B cell (primary cell): ENCODE measurements at regions not wholly inside any gene's neighbourhood (a gene's known extent, or its start where the extent isn't known, plus 50 kb on each side); places are given as distances from the start of the nearest gene placed in this dataset.
"Not testable (repeated sequence)": the region's sequence is repeated elsewhere in the genome, so short reads cannot be mapped to it uniquely, and the experiment has no call there.

Experiments used
- ATAC-seq: fragments of 200-7000 bp; cut with Tn5 transposase; one replicate; pipeline ENCODE4 v1.10.0; 2021; ENCODE audit warnings: low read depth, mild to moderate bottlenecking, moderate number of reproducible peaks, moderate library complexity
- CTCF ChIA-PET: fragments of 350-600 bp; sonication (Branson Sonifier 250); formaldehyde crosslinking; loops from one replicate; lab custom pipeline; 2021; ENCODE audit warnings: antibody characterized with exemption, inconsistent platforms; lab: Charles Lee
- POLR2A ChIA-PET: fragments of 350-600 bp; sonication (Branson Sonifier 250); formaldehyde crosslinking; loops from one replicate; lab custom pipeline; 2021; ENCODE audit warnings: antibody characterized with exemption; lab: Charles Lee
- DNase-seq: peaks from one replicate; pipeline ENCODE4 v3.0.0; 2013
- H2AFZ ChIP-seq: 2 replicates; pipeline ENCODE4 v1.6.1; 2012; ENCODE audit warnings: mild to moderate bottlenecking, low read depth, low read length; ENCODE audit not compliant: insufficient read depth, poor library complexity, severe bottlenecking
- H3K27ac ChIP-seq, 2 donors: 1 replicate in 1 of 2; 2 replicates in 1 of 2; pipeline ENCODE4 v1.5.1; 2012 to 2013; ENCODE audit warnings: low read length in 2 of 2, mild to moderate bottlenecking in 2 of 2, moderate library complexity in 1 of 2
- H3K27me3 ChIP-seq, 4 experiments: fragments of 200-600 bp in 1 of 4; sonication (generic) in 1 of 4; replicated peaks in 1 of 4; 1 replicate in 2 of 4; 2 replicates in 2 of 4; pipeline versions ENCODE4 v1.6.1 to v1.7.0; 2013 to 2016; ENCODE audit warnings: low read length in 3 of 4, mild to moderate bottlenecking in 2 of 4, mixed read lengths in 1 of 4, moderate library complexity in 1 of 4; ENCODE audit not compliant: insufficient read depth in 4 of 4, control insufficient read depth in 3 of 4; ENCODE audit errors: control extremely low read depth in 1 of 4
- H3K36me3 ChIP-seq, 2 experiments: replicated peaks in 1 of 2; 1 replicate in 1 of 2; 2 replicates in 1 of 2; pipeline versions ENCODE4 v1.6.1 to v1.7.1; 2013; ENCODE audit warnings: low read length in 1 of 2; ENCODE audit not compliant: insufficient read depth in 2 of 2, control insufficient read depth in 1 of 2; ENCODE audit errors: control extremely low read depth in 1 of 2, extremely low read depth in 1 of 2
- H3K4me1 ChIP-seq, 2 donors: fragments of 200-600 bp in 1 of 2; sonication (generic) in 1 of 2; 1 replicate in 1 of 2; 2 replicates in 1 of 2; pipeline versions ENCODE4 v1.5.1 to v1.6.1; 2013 to 2017; ENCODE audit warnings: low read length in 2 of 2; ENCODE audit not compliant: control insufficient read depth in 2 of 2, insufficient read depth in 2 of 2
- H3K4me2 ChIP-seq: replicated peaks from 2 replicates; pipeline ENCODE3; 2012; ENCODE audit warnings: mild to moderate bottlenecking, low read depth, low read length; ENCODE audit not compliant: poor library complexity, severe bottlenecking
- H3K4me3 ChIP-seq, 5 experiments: fragments of 200-600 bp in 1 of 5; sonication (generic) in 1 of 5; 1 replicate in 3 of 5; 2 replicates in 2 of 5; pipeline versions ENCODE4 v1.5.1 to v1.7.0; 2011 to 2016; ENCODE audit warnings: low read length in 4 of 5, mild to moderate bottlenecking in 4 of 5, low read depth in 2 of 5, control low read depth in 1 of 5, moderate library complexity in 1 of 5; ENCODE audit not compliant: insufficient read depth in 1 of 5; ENCODE audit errors: control extremely low read depth in 1 of 5, extremely low read depth in 1 of 5
- H3K79me2 ChIP-seq: fragments of 200-600 bp; sonication (generic); one replicate; pipeline ENCODE4 v1.6.0; 2016; ENCODE audit warnings: low read length; ENCODE audit not compliant: control insufficient read depth, insufficient read depth
- H3K9ac ChIP-seq: fragments of 200-600 bp; sonication (generic); 2 replicates; pipeline ENCODE4 v1.6.1; 2017; ENCODE audit warnings: mild to moderate bottlenecking, low read length, moderate library complexity
- H3K9me3 ChIP-seq, 3 donors: one replicate each; pipeline versions ENCODE4 v1.6.1 to v1.7.1; 2013; ENCODE audit warnings: low read length in 2 of 3; ENCODE audit not compliant: control insufficient read depth in 2 of 3, insufficient read depth in 1 of 3; ENCODE audit errors: control extremely low read depth in 1 of 3
- H4K20me1 ChIP-seq: 2 replicates; pipeline ENCODE4 v1.6.0; 2012; ENCODE audit warnings: mild to moderate bottlenecking, low read length; ENCODE audit not compliant: insufficient read depth, control insufficient read depth, poor library complexity, severe bottlenecking
- H3K27ac Mint-ChIP-seq: one replicate; pipeline ENCODE4 v1.8.0; 2021; ENCODE audit warnings: mixed read lengths
- H3K27me3 Mint-ChIP-seq: one replicate; pipeline ENCODE4 v1.8.0; 2021; ENCODE audit warnings: mixed read lengths
- H3K4me1 Mint-ChIP-seq: one replicate; pipeline ENCODE4 v1.8.0; 2021; ENCODE audit warnings: mixed read lengths
- H3K4me3 Mint-ChIP-seq: one replicate; pipeline ENCODE4 v1.8.0; 2021; ENCODE audit warnings: mixed read lengths
- H3K9me3 Mint-ChIP-seq: one replicate; pipeline ENCODE4 v1.8.0; 2022; ENCODE audit warnings: mixed read lengths; ENCODE audit not compliant: insufficient read depth
- EZH2 ChIP-seq: IDR thresholded peaks from 2 replicates; pipeline ENCODE4 v1.6.1; 2012; ENCODE audit warnings: borderline replicate concordance, low read depth, mild to moderate bottlenecking, moderate library complexity, low read length; ENCODE audit not compliant: insufficient read depth, poor library complexity, severe bottlenecking
- WGBS: methylation state at CpG from one replicate; pipeline ENCODE4 v1.1.5; 2013; ENCODE audit warnings: missing lambda C conversion rate; ENCODE audit not compliant: insufficient coverage; 5-methylcytosine and 5-hydroxymethylcytosine counted together
- intact Hi-C: fragments of 100-400 bp; cut with micrococcal nuclease; formaldehyde crosslinking; loops from one replicate; pipeline ENCODE4 v1.10.0; 2022
- TF ChIP-seq, protein P1 (sequence below): fragments of 200-600 bp; IDR thresholded peaks from one replicate; pipeline ENCODE4 v1.8.0; 2022; ENCODE audit warnings: antibody characterized with exemption, mild to moderate bottlenecking

DNA sequence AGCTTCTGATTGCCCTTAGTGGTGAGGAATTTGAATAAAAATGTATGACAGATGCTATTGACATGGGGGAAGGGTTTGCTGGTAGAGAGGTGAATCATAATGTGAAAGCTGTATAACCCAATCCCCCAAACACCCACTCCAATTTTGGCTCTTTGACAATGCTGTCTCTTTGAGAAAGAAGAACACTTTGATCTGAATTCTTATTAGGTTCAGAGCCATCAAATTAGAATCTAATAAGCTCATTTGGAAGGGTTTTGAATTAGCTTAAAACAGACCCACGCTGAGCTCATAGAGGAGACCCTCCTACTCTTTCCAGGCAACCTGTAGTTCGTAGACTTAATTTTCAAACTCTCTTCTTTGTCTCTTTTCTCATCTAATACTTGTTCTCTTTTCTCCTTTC lies 416.6 kb upstream of the ARX start:
- Histone ChIP-seq H2AFZ (no peak overlapping the region), H3K9me3 (peaks cover 0 to 3% (median 0%) of the 10 kb centered on the region in 3 donors), H4K20me1 (no peaks in the 10 kb centered on the region), H3K4me1 (no peaks in the 10 kb centered on the region), H3K27me3 (no peaks in the 10 kb centered on the region), H3K79me2 (no peaks in the 10 kb centered on the region), H3K27ac (no peak overlapping the region), H3K4me2 (no peak overlapping the region), H3K4me3 (no peak overlapping the region), H3K36me3 (no peaks in the 10 kb centered on the region), H3K9ac (no peak overlapping the region)
- H3K4me1 Mint-ChIP-seq = no peaks in the 10 kb centered on the region
- no peaks in the 10 kb centered on the region for H3K9me3 Mint-ChIP-seq
- no peaks in the 10 kb centered on the region for H3K27me3 Mint-ChIP-seq
- no peak for DNase-seq
- H3K27ac Mint-ChIP-seq = no peak overlapping the region
- TF ChIP-seq, protein P1, sequence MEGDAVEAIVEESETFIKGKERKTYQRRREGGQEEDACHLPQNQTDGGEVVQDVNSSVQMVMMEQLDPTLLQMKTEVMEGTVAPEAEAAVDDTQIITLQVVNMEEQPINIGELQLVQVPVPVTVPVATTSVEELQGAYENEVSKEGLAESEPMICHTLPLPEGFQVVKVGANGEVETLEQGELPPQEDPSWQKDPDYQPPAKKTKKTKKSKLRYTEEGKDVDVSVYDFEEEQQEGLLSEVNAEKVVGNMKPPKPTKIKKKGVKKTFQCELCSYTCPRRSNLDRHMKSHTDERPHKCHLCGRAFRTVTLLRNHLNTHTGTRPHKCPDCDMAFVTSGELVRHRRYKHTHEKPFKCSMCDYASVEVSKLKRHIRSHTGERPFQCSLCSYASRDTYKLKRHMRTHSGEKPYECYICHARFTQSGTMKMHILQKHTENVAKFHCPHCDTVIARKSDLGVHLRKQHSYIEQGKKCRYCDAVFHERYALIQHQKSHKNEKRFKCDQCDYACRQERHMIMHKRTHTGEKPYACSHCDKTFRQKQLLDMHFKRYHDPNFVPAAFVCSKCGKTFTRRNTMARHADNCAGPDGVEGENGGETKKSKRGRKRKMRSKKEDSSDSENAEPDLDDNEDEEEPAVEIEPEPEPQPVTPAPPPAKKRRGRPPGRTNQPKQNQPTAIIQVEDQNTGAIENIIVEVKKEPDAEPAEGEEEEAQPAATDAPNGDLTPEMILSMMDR = no peak
- TF ChIP-seq EZH2 = no peak
- ChIA-PET POLR2A (no interaction called here), CTCF (no interaction called here)
- no peak for ATAC-seq
- no CpG with 5 or more reads among the region's 2 CpGs for WGBS
- no peak overlapping the region for H3K4me3 Mint-ChIP-seq
- intact Hi-C loops = no loop called here

DNA sequence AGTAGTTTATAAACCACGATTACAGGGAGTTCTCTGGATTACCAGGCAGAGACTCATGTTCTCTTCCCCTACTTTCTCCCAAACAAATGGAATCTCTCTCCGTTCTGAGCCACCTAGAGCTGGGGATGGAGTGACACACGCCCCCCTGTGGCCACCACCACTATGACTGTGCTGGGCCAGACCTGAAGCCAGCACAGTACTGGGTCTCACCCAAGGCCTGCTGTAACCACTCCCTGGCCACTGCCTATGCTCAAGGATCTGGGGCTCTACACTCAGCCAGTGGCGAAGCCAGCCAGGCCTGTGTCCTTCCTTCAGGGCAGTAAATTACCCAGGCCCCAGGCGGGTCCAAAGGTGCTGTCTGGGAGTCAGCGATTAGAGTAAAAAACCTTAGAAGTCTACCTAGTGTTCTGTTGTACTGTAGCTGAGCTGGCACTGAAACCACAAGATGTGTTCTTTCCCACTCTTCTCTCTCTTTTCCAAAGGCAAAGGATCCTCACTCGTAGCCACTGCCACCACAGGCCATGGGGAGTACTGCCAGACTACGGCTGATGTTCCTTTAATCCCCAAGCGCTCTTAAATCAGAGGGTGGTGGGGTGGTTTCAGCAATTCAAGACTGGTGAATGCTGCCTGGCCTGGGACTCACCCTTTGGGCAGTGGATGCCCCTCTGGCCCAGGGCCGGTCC lies 412.2 kb upstream of the ARX start:
- no peaks in the 10 kb centered on the region for H3K36me3 ChIP-seq
- ChIA-PET POLR2A (no interaction called here), CTCF (no interaction called here)
- intact Hi-C loops = no loop called here
- no peaks in the 10 kb centered on the region for H3K27me3 ChIP-seq
- TF ChIP-seq, protein P1 = no peak
- no peak for TF ChIP-seq EZH2
- no peak overlapping the region for H3K4me3 ChIP-seq
- no peaks in the 10 kb centered on the region for H4K20me1 ChIP-seq
- no peak overlapping the region for H3K9ac ChIP-seq
- DNase-seq = no peak
- no peaks in the 10 kb centered on the region for H3K79me2 ChIP-seq
- no peak for ATAC-seq
- H3K9me3 Mint-ChIP-seq = peaks cover 4% of the 10 kb centered on the region
- no peak overlapping the region for H3K27ac Mint-ChIP-seq
- H3K4me1 ChIP-seq = no peaks in the 10 kb centered on the region
- no peak overlapping the region for H2AFZ ChIP-seq
- H3K4me2 ChIP-seq = no peak overlapping the region
- H3K4me1 Mint-ChIP-seq = no peaks in the 10 kb centered on the region
- no peak overlapping the region for H3K4me3 Mint-ChIP-seq
- 26% methylated on average over 2 of the region's 10 CpGs for WGBS
- no peaks in the 10 kb centered on the region for H3K27me3 Mint-ChIP-seq
- peaks cover 0 to 3% (median 0%) of the 10 kb centered on the region in 3 donors for H3K9me3 ChIP-seq
- H3K27ac ChIP-seq = no peak overlapping the region

DNA sequence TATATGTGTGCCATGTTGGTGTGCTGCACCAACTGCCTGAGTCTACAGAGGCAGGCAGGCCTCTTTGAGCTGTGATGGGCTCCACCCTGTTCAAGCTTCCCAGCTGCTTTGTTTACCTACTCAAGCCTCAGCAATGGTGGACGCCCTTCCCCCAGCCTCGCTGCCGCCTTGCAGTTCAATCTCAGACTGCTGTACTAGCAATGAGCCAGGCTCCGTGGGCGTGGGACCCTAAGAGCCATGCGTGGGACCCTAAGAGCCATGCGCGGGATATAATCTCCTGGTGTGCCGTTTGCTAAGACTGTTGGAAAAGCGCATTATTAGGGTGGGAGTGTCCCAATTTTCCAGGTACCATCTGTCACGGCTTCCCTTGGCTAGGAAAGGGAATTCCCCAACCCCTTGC lies 388.4 kb upstream of the ARX start:
- H3K4me2 ChIP-seq, H3K9ac ChIP-seq, H3K27me3 ChIP-seq, intact Hi-C loops, H3K27ac Mint-ChIP-seq, H3K9me3 Mint-ChIP-seq, H2AFZ ChIP-seq, H4K20me1 ChIP-seq, H3K36me3 ChIP-seq, H3K27me3 Mint-ChIP-seq, H3K4me3 ChIP-seq, H3K9me3 ChIP-seq, ATAC-seq, CTCF ChIA-PET, H3K27ac ChIP-seq, H3K4me1 Mint-ChIP-seq, H3K79me2 ChIP-seq, H3K4me3 Mint-ChIP-seq, H3K4me1 ChIP-seq, POLR2A ChIA-PET, DNase-seq: not testable (repeated sequence)
- WGBS = 91% methylated on average over 5 of the region's 11 CpGs
